ENCODE measurements at regions not wholly inside any gene's neighbourhood (a gene's known extent, or its start where the extent isn't known, plus 50 kb on each side); places are given as distances from the start of the nearest gene placed in this dataset.

GRCh38 chr4:77500801-77501200 lies 104.8 kb upstream of the CXCL13 start:
- no peak for DNase-seq
- Histone ChIP-seq H3K4me1 (no peaks in the 10 kb centered on the region), H3K27ac (no peak overlapping the region), H3K9me3 (no peaks in the 10 kb centered on the region), H3K36me3 (no peaks in the 10 kb centered on the region), H3K4me3 (no peak overlapping the region), H3K27me3 (no peaks in the 10 kb centered on the region)
- intact Hi-C loops (cut with DNase I; ENCODE audit: low total_unique reads): no loop called here
- TF ChIP-seq CTCF (IDR thresholded peaks at IDR 0.05): no peak

- no peak overlapping the region for H3K4me3 ChIP-seq
- H3K9me3 ChIP-seq: no peaks in the 10 kb centered on the region
- TF ChIP-seq CTCF (IDR thresholded peaks at IDR 0.05): no peak
- H3K27ac ChIP-seq: no peak overlapping the region
- H3K27me3 ChIP-seq: no peaks in the 10 kb centered on the region
- DNase-seq: no peak
- intact Hi-C loops (cut with DNase I; ENCODE audit: low total_unique reads): no loop called here
- H3K4me1 ChIP-seq: no peaks in the 10 kb centered on the region
- no peaks in the 10 kb centered on the region for H3K36me3 ChIP-seq
Measured at GRCh38 chr4:77501240-77501639, 104.4 kb upstream of the CXCL13 start.

GRCh38 chr4:77501851-77502250 lies 103.8 kb upstream of the CXCL13 start:
- no peaks in the 10 kb centered on the region for H3K4me1 ChIP-seq
- no peak overlapping the region for H3K4me3 ChIP-seq
- no peaks in the 10 kb centered on the region for H3K27me3 ChIP-seq
- H3K36me3 ChIP-seq: no peaks in the 10 kb centered on the region
- DNase-seq: no peak
- H3K27ac ChIP-seq: no peak overlapping the region
- intact Hi-C loops (cut with DNase I; ENCODE audit: low total_unique reads): no loop called here
- no peak for TF ChIP-seq CTCF (IDR thresholded peaks at IDR 0.05)
- H3K9me3 ChIP-seq: no peaks in the 10 kb centered on the region

- no peaks in the 10 kb centered on the region for H3K36me3 ChIP-seq
- H3K27me3 ChIP-seq: no peaks in the 10 kb centered on the region
- intact Hi-C loops (cut with DNase I; ENCODE audit: low total_unique reads): no loop called here
- TF ChIP-seq CTCF (IDR thresholded peaks at IDR 0.05): no peak
- no peak for DNase-seq
- no peak overlapping the region for H3K27ac ChIP-seq
- no peak overlapping the region for H3K4me3 ChIP-seq
- no peaks in the 10 kb centered on the region for H3K9me3 ChIP-seq
- H3K4me1 ChIP-seq: no peaks in the 10 kb centered on the region
Measured at GRCh38 chr4:77504407-77504806, 101.2 kb upstream of the CXCL13 start.

- Histone ChIP-seq H3K4me3 (no peak overlapping the region), H3K9me3 (no peaks in the 10 kb centered on the region), H3K27ac (no peak overlapping the region), H3K36me3 (no peaks in the 10 kb centered on the region), H3K27me3 (no peaks in the 10 kb centered on the region), H3K4me1 (no peaks in the 10 kb centered on the region)
- no peak for DNase-seq
- intact Hi-C loops (cut with DNase I; ENCODE audit: low total_unique reads): no loop called here
- no peak for TF ChIP-seq CTCF (IDR thresholded peaks at IDR 0.05)
Measured at GRCh38 chr4:77505275-77505957, 100.2 kb upstream of the CXCL13 start.

GRCh38 chr4:77505958-77506319 lies 99.7 kb upstream of the CXCL13 start:
- Histone ChIP-seq H3K27me3 (no peaks in the 10 kb centered on the region), H3K4me3 (no peak overlapping the region), H3K36me3 (no peaks in the 10 kb centered on the region), H3K4me1 (no peaks in the 10 kb centered on the region), H3K9me3 (no peaks in the 10 kb centered on the region), H3K27ac (no peak overlapping the region)
- TF ChIP-seq CTCF (IDR thresholded peaks at IDR 0.05): no peak
- intact Hi-C loops (cut with DNase I; ENCODE audit: low total_unique reads): no loop called here
- no peak for DNase-seq

Measured in tibial artery (tissue), 4 donors.